HEK293T (cell line): ENCODE measurements at regions not wholly inside any gene's neighbourhood (a gene's known extent, or its start where the extent isn't known, plus 50 kb on each side); places are given as distances from the start of the nearest gene placed in this dataset.

Source experiments
- ARNT ChIP-seq: fragments of 450-650 bp; IDR thresholded peaks from 2 replicates; pipeline ENCODE4 v1.6.1; 2017; ENCODE audit warnings: mild to moderate bottlenecking
- BHLHE40 ChIP-seq: fragments of 450-650 bp; IDR thresholded peaks from 2 replicates; pipeline ENCODE4 v1.6.1; 2016; ENCODE audit warnings: mild to moderate bottlenecking, moderate library complexity, borderline replicate concordance
- CTBP1 ChIP-seq: fragments of 450-650 bp; IDR thresholded peaks from 2 replicates; pipeline ENCODE4 v1.6.1; 2016; ENCODE audit warnings: borderline replicate concordance
- ELF4 ChIP-seq: fragments of 450-650 bp; IDR thresholded peaks from 2 replicates; pipeline ENCODE4 v1.6.1; 2017; ENCODE audit warnings: antibody characterized with exemption
- FOXA1 ChIP-seq: fragments of 450-650 bp; IDR thresholded peaks from 2 replicates; pipeline ENCODE4 v1.6.1; 2016; ENCODE audit warnings: mild to moderate bottlenecking
- FOXK2 ChIP-seq: fragments of 450-650 bp; IDR thresholded peaks from 2 replicates; pipeline ENCODE4 v1.6.1; 2016; ENCODE audit warnings: mild to moderate bottlenecking
- FOXM1 ChIP-seq: fragments of 450-650 bp; IDR thresholded peaks from 2 replicates; pipeline ENCODE4 v1.6.1; 2017; ENCODE audit warnings: mild to moderate bottlenecking, borderline replicate concordance
- NFRKB ChIP-seq: fragments of 450-650 bp; IDR thresholded peaks from 2 replicates; pipeline ENCODE4 v1.6.1; 2016; ENCODE audit warnings: mild to moderate bottlenecking, moderate library complexity
- SP1 ChIP-seq: fragments of 450-650 bp; IDR thresholded peaks from 2 replicates; pipeline ENCODE4 v1.6.1; 2017
- SUZ12 ChIP-seq: fragments of 450-650 bp; IDR thresholded peaks from 2 replicates; pipeline ENCODE4 v1.6.1; 2016; ENCODE audit warnings: mild to moderate bottlenecking
- TARDBP ChIP-seq: fragments of 450-650 bp; IDR thresholded peaks from 2 replicates; pipeline ENCODE4 v1.6.1; 2016
- ZNF384 ChIP-seq: fragments of 450-650 bp; IDR thresholded peaks from 2 replicates; pipeline ENCODE4 v1.6.1; 2016

GRCh38 chr2:66233981-66234380 is 200.9 kb upstream of the MEIS1 start:
- no peak for TF ChIP-seq CTBP1
- no peak for TF ChIP-seq FOXK2
- no peak for TF ChIP-seq SP1
- TF ChIP-seq ZNF384 = no peak
- TF ChIP-seq ELF4 = no peak
- no peak for TF ChIP-seq NFRKB
- TF ChIP-seq BHLHE40 = no peak
- TF ChIP-seq SUZ12 = no peak
- no peak for TF ChIP-seq TARDBP
- TF ChIP-seq FOXM1 = no peak
- no peak for TF ChIP-seq FOXA1
- no peak for TF ChIP-seq ARNT
